ENCODE measurements at regions not wholly inside any gene's neighbourhood (a gene's known extent, or its start where the extent isn't known, plus 50 kb on each side); places are given as distances from the start of the nearest gene placed in this dataset.

DNA sequence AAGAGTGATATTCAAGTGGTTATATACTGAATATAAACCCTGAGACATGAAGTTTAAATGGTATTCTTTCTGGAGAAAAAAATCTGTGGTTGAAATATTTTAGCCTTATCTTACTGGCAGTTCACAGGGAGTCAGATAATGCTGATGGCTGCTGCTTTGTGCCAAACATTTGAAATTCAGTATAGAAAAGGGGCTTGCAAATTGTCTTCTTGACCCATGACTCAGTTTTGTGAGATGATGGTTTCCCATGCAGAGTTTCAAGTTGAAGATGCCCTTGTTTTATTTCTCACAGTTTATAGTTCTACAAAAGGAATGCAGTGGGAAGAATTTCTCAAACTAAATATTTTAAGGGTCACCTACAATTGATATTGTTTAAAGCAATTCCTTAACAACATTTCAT, 251.1 kb upstream of the MEOX2 start:
- Histone ChIP-seq H3K36me3 (replicated peaks in 1 of 2; ENCODE audit: insufficient read depth in 1 of 2, low read depth in 2 of 2) (no peaks in the 10 kb centered on the region), H3K4me3 (no peak overlapping the region), H3K9me3 (no peaks in the 10 kb centered on the region), H3K27ac (no peak overlapping the region), H3K4me1 (no peaks in the 10 kb centered on the region), H3K27me3 (no peaks in the 10 kb centered on the region)
- ATAC-seq, result no peak
- intact Hi-C loops (cut with DNase I), result no loop called here
- DNase-seq, result no peak
- TF ChIP-seq POLR2A (IDR thresholded peaks at IDR 0.05) (no peak), CTCF (IDR thresholded peaks at IDR 0.05) (no peak)

GRCh38 chr7:15936991-15937390, 250.5 kb upstream of the MEOX2 start:
- no peak for DNase-seq
- ATAC-seq, result no peak
- Histone ChIP-seq H3K4me3 (no peak overlapping the region), H3K4me1 (no peaks in the 10 kb centered on the region), H3K9me3 (no peaks in the 10 kb centered on the region), H3K36me3 (replicated peaks in 1 of 2; ENCODE audit: insufficient read depth in 1 of 2, low read depth in 2 of 2) (no peaks in the 10 kb centered on the region), H3K27me3 (no peaks in the 10 kb centered on the region), H3K27ac (no peak overlapping the region)
- intact Hi-C loops (cut with DNase I), result no loop called here
- WGBS, 2 donors, result 73 to 77% methylated on average over 2 of the region's 2 CpGs
- TF ChIP-seq POLR2A (IDR thresholded peaks at IDR 0.05) (no peak), CTCF (IDR thresholded peaks at IDR 0.05) (no peak)

- intact Hi-C loops (cut with DNase I), result no loop called here
- no peaks in the 10 kb centered on the region for H3K27me3 ChIP-seq
- TF ChIP-seq CTCF (IDR thresholded peaks at IDR 0.05) (no peak), POLR2A (IDR thresholded peaks at IDR 0.05) (no peak)
- no peak for DNase-seq
- H3K4me1 ChIP-seq, result no peaks in the 10 kb centered on the region
- 63 to 79% methylated on average over 1 of the region's 1 CpG for WGBS, 2 donors
- H3K36me3 ChIP-seq (replicated peaks in 1 of 2; ENCODE audit: insufficient read depth in 1 of 2, low read depth in 2 of 2), result no peaks in the 10 kb centered on the region
- no peak overlapping the region for H3K4me3 ChIP-seq
- H3K27ac ChIP-seq, result no peak overlapping the region
- no peaks in the 10 kb centered on the region for H3K9me3 ChIP-seq
- no peak for ATAC-seq
Observed at GRCh38 chr7:15932318-15932717, 245.8 kb upstream of the MEOX2 start.

DNA sequence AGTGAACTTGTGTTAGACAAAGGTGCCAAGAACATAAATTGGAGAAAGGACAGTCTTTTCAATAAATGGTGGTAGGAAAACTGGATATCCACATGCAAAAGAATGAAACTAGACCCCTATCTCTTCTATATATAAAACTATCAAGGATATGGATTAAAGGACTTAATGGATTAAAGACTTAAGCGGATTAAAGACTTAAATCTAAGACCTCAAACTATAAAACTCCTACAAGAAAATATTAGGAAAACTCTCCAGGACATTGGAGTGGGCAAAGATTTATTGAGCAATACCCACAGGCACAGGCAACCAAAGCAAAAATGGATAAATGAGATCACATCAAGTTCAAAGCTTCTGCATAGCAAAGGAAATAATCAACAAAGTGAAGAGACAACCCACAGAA, 242.9 kb upstream of the MEOX2 start:
- H3K9me3 ChIP-seq, result no peaks in the 10 kb centered on the region

More for the DNA sequence above, 242.9 kb upstream of the MEOX2 start:
- TF ChIP-seq POLR2A (IDR thresholded peaks at IDR 0.05), result no peak
- no peak for TF ChIP-seq CTCF (IDR thresholded peaks at IDR 0.05)
- Histone ChIP-seq H3K27ac (no peak overlapping the region), H3K36me3 (replicated peaks in 1 of 2; ENCODE audit: insufficient read depth in 1 of 2, low read depth in 2 of 2) (no peaks in the 10 kb centered on the region), H3K4me3 (no peak overlapping the region), H3K27me3 (no peaks in the 10 kb centered on the region), H3K4me1 (no peaks in the 10 kb centered on the region)
- ATAC-seq, result no peak
- WGBS, 2 donors, result 64 to 79% methylated on average over 1 of the region's 1 CpG
- intact Hi-C loops (cut with DNase I), result no loop called here
- DNase-seq, result no peak
